GM19452 (cell line): ENCODE measurements at regions not wholly inside any gene's neighbourhood (a gene's known extent, or its start where the extent isn't known, plus 50 kb on each side); places are given as distances from the start of the nearest gene placed in this dataset.
"Not testable (repeated sequence)": the region's sequence is repeated elsewhere in the genome, so short reads cannot be mapped to it uniquely, and the experiment has no call there.

Source experiments
- ATAC-seq: cut with Tn5 transposase; IDR thresholded peaks from one replicate; pipeline ENCODE4 v1.9.1; 2021; ENCODE audit not compliant: unreplicated experiment

- ATAC-seq = no peak
These were observed 160.1 kb upstream of the DAP start for GRCh38 chr5:10921160-10921559.

GRCh38 chr5:10920400-10920799, 159.4 kb upstream of the DAP start:
- ATAC-seq = no peak

- ATAC-seq = no peak
These were observed 153.9 kb upstream of the DAP start for GRCh38 chr5:10914741-10915480.

GRCh38 chr5:10913841-10914240, 152.8 kb upstream of the DAP start:
- ATAC-seq = no peak

- ATAC-seq = no peak
These were observed 152.3 kb upstream of the DAP start for GRCh38 chr5:10913181-10913810.

- ATAC-seq = no peak
These were observed 151.4 kb upstream of the DAP start for GRCh38 chr5:10912435-10912834.

- no peak for ATAC-seq
These were observed 149.2 kb upstream of the DAP start for GRCh38 chr5:10910261-10910660.

- no peak for ATAC-seq
These were observed 143.9 kb upstream of the DAP start for GRCh38 chr5:10904862-10905432.

GRCh38 chr5:10903786-10904560, 142.9 kb upstream of the DAP start:
- ATAC-seq = no peak

- ATAC-seq = no peak
These were observed 141.1 kb upstream of the DAP start for GRCh38 chr5:10902145-10902544.

GRCh38 chr5:10898514-10898913, 137.5 kb upstream of the DAP start:
- ATAC-seq = no peak

- no peak for ATAC-seq
These were observed 135.0 kb upstream of the DAP start for GRCh38 chr5:10896016-10896415.

GRCh38 chr5:10894445-10895054, 133.5 kb upstream of the DAP start:
- no peak for ATAC-seq

- no peak for ATAC-seq
These were observed 131.8 kb upstream of the DAP start for GRCh38 chr5:10892911-10893215.

GRCh38 chr5:10892147-10892910, 131.3 kb upstream of the DAP start:
- no peak for ATAC-seq

GRCh38 chr5:10891193-10891592, 130.2 kb upstream of the DAP start:
- ATAC-seq = no peak

- no peak for ATAC-seq
These were observed 125.5 kb upstream of the DAP start for GRCh38 chr5:10886497-10886896.

GRCh38 chr5:10885026-10885425, 124.0 kb upstream of the DAP start:
- no peak for ATAC-seq

- not testable (repeated sequence) for ATAC-seq
These were observed 122.9 kb upstream of the DAP start for GRCh38 chr5:10883945-10884344.

GRCh38 chr5:10880934-10881333, 119.9 kb upstream of the DAP start:
- no peak for ATAC-seq

GRCh38 chr5:10876996-10877395, 116.0 kb upstream of the DAP start:
- not testable (repeated sequence) for ATAC-seq
